HepG2 (cell line): ENCODE measurements at regions not wholly inside any gene's neighbourhood (a gene's known extent, or its start where the extent isn't known, plus 50 kb on each side); places are given as distances from the start of the nearest gene placed in this dataset.

ENCODE experiments used
- ATAC-seq: fragments of 200-7000 bp; cut with Tn5 transposase; 3 replicates; pipeline ENCODE4 v1.9.1; 2020; ENCODE audit warnings: mild to moderate bottlenecking, moderate library complexity
- BruUV-seq: library from RNA; stranded (reverse); fragments of 400-500 nt; replicated peaks from 2 replicates; lab custom pipeline; 2021; lab: Mats Ljungman, UMichigan
- CTCF ChIA-PET: fragments of 300-600 bp; formaldehyde crosslinking; extraction: SDS; loops from one replicate; lab custom pipeline; 2021; ENCODE audit warnings: low total read pairs, inconsistent platforms, low intra/inter-chr PET ratio; lab: Yijun Ruan, JAX
- POLR2A ChIA-PET: fragments of 350-600 bp; sonication (Branson Sonifier 250); formaldehyde crosslinking; loops from one replicate; lab custom pipeline; 2020; ENCODE audit warnings: antibody characterized with exemption, inconsistent platforms; lab: Yijun Ruan, JAX
- DNase-seq: peaks from one replicate; pipeline ENCODE4 v3.0.0-alpha.2; 2015; ENCODE audit warnings: low spot score
- FAIRE-seq: peaks from 3 replicates; lab custom pipeline; 2011; peaks lifted over from hg19 to GRCh38; lab: Jason Lieb, UNC
- H2AFZ ChIP-seq: one replicate; pipeline ENCODE4 v1.6.1; 2011; ENCODE audit warnings: low read length, inconsistent platforms
- H3K27ac ChIP-seq: fragments of 300-600 bp; 3 replicates; pipeline ENCODE4 v1.8.0; 2011; ENCODE audit warnings: mixed run types, mild to moderate bottlenecking, mixed read lengths, low read length, inconsistent platforms; ENCODE audit not compliant: insufficient read depth; ENCODE audit errors: extremely low read length
- H3K27me3 ChIP-seq, 2 experiments: fragments of 200-600 bp in 1 of 2; 2 replicates in 1 of 2; 3 replicates in 1 of 2; pipeline versions ENCODE4 v1.6.0 to v1.8.0; 2011; ENCODE audit warnings: low read length in 2 of 2, mild to moderate bottlenecking in 2 of 2, moderate library complexity in 2 of 2, inconsistent platforms in 1 of 2; ENCODE audit not compliant: insufficient read depth in 2 of 2, control insufficient read depth in 1 of 2
- H3K36me3 ChIP-seq, 2 experiments: fragments of 200-600 bp in 1 of 2; replicated peaks in 1 of 2; 2 replicates in 1 of 2; 3 replicates in 1 of 2; pipeline versions ENCODE4 v1.5.1 to v1.8.0; 2011; ENCODE audit warnings: low read length in 2 of 2, inconsistent platforms in 1 of 2; ENCODE audit not compliant: insufficient read depth in 2 of 2, control insufficient read depth in 1 of 2
- H3K4me1 ChIP-seq: 2 replicates; pipeline ENCODE4 v1.5.1; 2012; ENCODE audit warnings: low read length, inconsistent platforms; ENCODE audit not compliant: insufficient read depth
- H3K4me2 ChIP-seq: 2 replicates; pipeline ENCODE4 v1.6.0; 2011; ENCODE audit warnings: low read depth, low read length, inconsistent platforms
- H3K4me3 ChIP-seq, 3 experiments: fragments of 200-600 bp in 1 of 3; sonication (generic), shearing (Covaris generic) in 1 of 3; replicated peaks in 1 of 3; 2 replicates each; pipeline ENCODE4 v1.5.1; 2011 to 2016; ENCODE audit warnings: low read length in 3 of 3, inconsistent platforms in 2 of 3, low read depth in 2 of 3, mild to moderate bottlenecking in 2 of 3, control low read depth in 1 of 3, mixed read lengths in 1 of 3; ENCODE audit not compliant: insufficient read depth in 1 of 3
- H3K79me2 ChIP-seq: one replicate; pipeline ENCODE4 v1.6.1; 2011; ENCODE audit warnings: low read length, inconsistent platforms; ENCODE audit not compliant: insufficient read depth
- H3K9ac ChIP-seq: 2 replicates; pipeline ENCODE4 v1.6.0; 2011; ENCODE audit warnings: mild to moderate bottlenecking, low read depth, low read length, inconsistent platforms; ENCODE audit not compliant: insufficient read depth
- H3K9me3 ChIP-seq: 2 replicates; pipeline ENCODE4 v1.5.1; 2012; ENCODE audit warnings: mild to moderate bottlenecking, low read length
- H4K20me1 ChIP-seq: 2 replicates; pipeline ENCODE4 v1.6.0; 2011; ENCODE audit warnings: inconsistent platforms, mild to moderate bottlenecking, low read length, moderate library complexity; ENCODE audit not compliant: insufficient read depth
- ARID4A ChIP-seq: sonication (generic); formaldehyde crosslinking; IDR thresholded peaks from 2 replicates; pipeline ENCODE4 v1.5.0; 2020; ENCODE audit warnings: mild to moderate bottlenecking, missing genetic modification reagents, borderline replicate concordance
- CREBL2 ChIP-seq: sonication (generic); formaldehyde crosslinking; IDR thresholded peaks from 2 replicates; pipeline ENCODE4 v1.8.1; 2023; ENCODE audit warnings: missing genetic modification reagents, mild to moderate bottlenecking, borderline replicate concordance
- FOSL2 ChIP-seq: sonication (generic); formaldehyde crosslinking; IDR thresholded peaks from 2 replicates; pipeline ENCODE4 v1.4.0; 2020; ENCODE audit warnings: missing genetic modification reagents
- FOXP1 ChIP-seq, 2 experiments: fragments of 450-650 bp in 1 of 2; IDR thresholded peaks; 2 replicates each; pipeline ENCODE4 v1.6.1; 2017 to 2018; ENCODE audit warnings: antibody characterized with exemption in 1 of 2
- JUN ChIP-seq: sonication (generic); formaldehyde crosslinking; IDR thresholded peaks from 2 replicates; pipeline ENCODE4 v1.4.0; 2020; ENCODE audit warnings: mild to moderate bottlenecking, missing genetic modification reagents
- KLF16 ChIP-seq, 2 experiments: sonication (generic) in 1 of 2; formaldehyde crosslinking in 1 of 2; IDR thresholded peaks; 2 replicates each; pipeline versions ENCODE4 v1.6.1 to v1.8.0; 2016 to 2023; ENCODE audit warnings: missing genetic modification reagents in 2 of 2, missing compliant biosample characterization in 1 of 2
- NFE2L1 ChIP-seq: sonication (generic); formaldehyde crosslinking; IDR thresholded peaks from 2 replicates; pipeline ENCODE4 v1.4.0; 2020; ENCODE audit warnings: missing genetic modification reagents, mild to moderate bottlenecking, borderline replicate concordance
- NFKBIZ ChIP-seq: IDR thresholded peaks from 2 replicates; pipeline ENCODE4 v1.6.1; 2018; ENCODE audit warnings: missing genetic modification reagents, missing compliant biosample characterization
- ZNF335 ChIP-seq: sonication (generic); formaldehyde crosslinking; IDR thresholded peaks from 2 replicates; pipeline ENCODE4 v1.4.0; 2020; ENCODE audit warnings: missing genetic modification reagents
- ZNF670 ChIP-seq: sonication (generic); formaldehyde crosslinking; IDR thresholded peaks from 2 replicates; pipeline ENCODE4 v1.8.0; 2022; ENCODE audit warnings: mild to moderate bottlenecking, missing genetic modification reagents, borderline replicate concordance
- ZNF773 ChIP-seq: sonication (generic); formaldehyde crosslinking; IDR thresholded peaks from 2 replicates; pipeline ENCODE4 v1.4.0; 2020; ENCODE audit warnings: missing genetic modification reagents, borderline replicate concordance
- WGBS: methylation state at CpG from one replicate; pipeline ENCODE4 v1.1.6; 2017; ENCODE audit warnings: low lambda C conversion rate; 5-methylcytosine and 5-hydroxymethylcytosine counted together
- in situ Hi-C: cut with HindIII; loops from 2 replicates; pipeline ENCODE4 v1.10.0; 2017; ENCODE audit warnings: low pct_unique_long_range_greater_than_20kb; ENCODE audit not compliant: extremely low pct_ligation_motif_present
- intact Hi-C: fragments of 100-400 bp; cut with micrococcal nuclease; formaldehyde crosslinking; loops from one replicate; pipeline ENCODE4 v1.10.0; 2022; ENCODE audit not compliant: unreplicated experiment

GRCh38 chr11:128179512-128179911, 407.8 kb downstream of the ETS1 start:
- no peak for FAIRE-seq
- ChIA-PET POLR2A (no interaction called here), CTCF (no interaction called here)
- BruUV-seq = no TSS peak
- Histone ChIP-seq H4K20me1 (no peaks in the 10 kb centered on the region), H3K4me1 (no peaks in the 10 kb centered on the region), H3K79me2 (no peaks in the 10 kb centered on the region), H3K9me3 (no peaks in the 10 kb centered on the region), H2AFZ (no peak overlapping the region), H3K4me2 (no peak overlapping the region), H3K27ac (no peak overlapping the region), H3K9ac (no peak overlapping the region), H3K36me3 (no peaks in the 10 kb centered on the region), H3K27me3 (no peaks in the 10 kb centered on the region), H3K4me3 (no peak overlapping the region)
- WGBS = 0% methylated on average over 1 of the region's 1 CpG
- no peak for TF ChIP-seq FOSL2 (CRISPR knock-in tag)
- no peak for TF ChIP-seq CREBL2 (CRISPR knock-in tag)
- no peak for TF ChIP-seq ZNF773 (CRISPR knock-in tag)
- no peak for TF ChIP-seq KLF16 (CRISPR knock-in tag; IDR thresholded peaks at IDR 0.05)
- no peak for TF ChIP-seq NFKBIZ (CRISPR knock-in tag)
- no peak for TF ChIP-seq NFE2L1 (CRISPR knock-in tag)
- no peak for TF ChIP-seq ZNF670 (CRISPR knock-in tag)
- no peak for TF ChIP-seq ARID4A (CRISPR knock-in tag)
- no peak for TF ChIP-seq FOXP1 (IDR thresholded peaks at IDR 0.05)
- no peak for TF ChIP-seq FOXP1 (CRISPR knock-in tag; IDR thresholded peaks at IDR 0.05)
- TF ChIP-seq JUN = no peak
- TF ChIP-seq ZNF335 = no peak
- in situ Hi-C loops = loop anchor here (5.0 kb wide), 1 partner anchor 448 kb away; no protein-coding TSS in a partner anchor
- no peak for DNase-seq
- intact Hi-C loops = loop anchor here (10.0 kb wide), 1 partner anchor 775 kb away; no protein-coding TSS in a partner anchor
- no peak for ATAC-seq
